Gastroesophageal sphincter (tissue), 3 donors: ENCODE measurements at regions not wholly inside any gene's neighbourhood (a gene's known extent, or its start where the extent isn't known, plus 50 kb on each side); places are given as distances from the start of the nearest gene placed in this dataset.

ENCODE experiments used
- CTCF ChIP-seq, 4 experiments: fragments of 200-600 bp in 2 of 4; fragments of 450-650 bp in 2 of 4; sonication (generic) in 1 of 4; IDR thresholded peaks; one replicate each; pipeline ENCODE4 v1.5.1; 2017 to 2019; ENCODE audit warnings: antibody characterized with exemption in 4 of 4, mild to moderate bottlenecking in 2 of 4, moderate library complexity in 2 of 4
- POLR2A ChIP-seq, 2 donors: fragments of 450-650 bp; IDR thresholded peaks; one replicate each; pipeline ENCODE4 v1.6.1; 2017; ENCODE audit warnings: antibody characterized with exemption in 2 of 2, mild to moderate bottlenecking in 2 of 2, moderate library complexity in 1 of 2
- POLR2AphosphoS5 ChIP-seq: sonication (generic); formaldehyde crosslinking; IDR thresholded peaks from one replicate; pipeline ENCODE4 v1.6.1; 2017; ENCODE audit warnings: antibody characterized with exemption

GRCh38 chr10:3413937-3414666, 241.5 kb upstream of the PITRM1 start:
- TF ChIP-seq CTCF (IDR thresholded peaks at IDR 0.05) (no peak), POLR2A (IDR thresholded peaks at IDR 0.05) (no peak), POLR2AphosphoS5 (no peak)
